ENCODE measurements at regions not wholly inside any gene's neighbourhood (a gene's known extent, or its start where the extent isn't known, plus 50 kb on each side); places are given as distances from the start of the nearest gene placed in this dataset.

DNA sequence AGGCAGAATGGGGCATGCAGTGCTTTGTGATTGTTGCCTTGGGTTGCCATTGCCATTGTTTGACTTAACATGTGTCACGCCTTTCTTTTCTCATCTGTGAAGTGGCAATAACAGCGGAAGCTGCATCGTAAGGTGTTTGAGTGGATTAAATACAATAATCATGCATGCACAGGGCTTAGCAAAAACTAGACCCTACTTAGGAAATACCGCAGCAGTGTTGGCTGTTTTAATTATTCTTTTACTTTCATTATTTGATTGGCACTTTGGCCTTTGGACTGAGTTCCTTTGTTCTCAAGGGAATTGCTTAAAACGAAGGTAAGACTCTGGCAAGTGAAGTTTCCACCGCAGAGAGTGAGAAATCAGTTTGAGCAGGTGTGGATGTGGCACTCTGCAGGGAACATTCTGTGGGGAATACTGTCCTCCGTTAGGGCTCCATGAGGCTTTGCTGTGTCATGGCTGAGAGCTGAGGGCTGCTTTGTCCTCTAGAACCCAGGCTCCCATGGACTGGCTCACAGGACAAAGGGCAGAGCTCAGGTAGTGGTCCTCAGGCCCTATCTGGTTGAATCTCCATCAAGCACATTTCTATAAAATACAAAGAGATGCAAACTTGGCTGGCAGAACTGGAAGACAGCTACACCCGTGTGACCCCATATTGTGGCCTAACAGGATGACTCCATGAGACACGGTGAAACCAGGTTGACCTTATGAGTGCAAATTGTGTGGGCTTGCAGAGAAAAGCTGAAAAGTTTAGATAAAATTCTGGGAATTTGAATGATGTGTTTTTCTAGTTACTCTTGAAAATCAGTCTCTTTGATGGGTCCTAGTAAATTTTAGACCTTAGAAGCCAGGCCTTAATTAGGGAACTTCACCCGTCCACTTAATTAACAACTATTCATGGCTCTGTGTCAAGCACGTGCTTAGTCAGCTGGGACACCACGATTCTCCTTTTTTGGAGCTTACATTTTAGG, 407.2 kb downstream of the KCNRG start:
- TF ChIP-seq, protein P1, sequence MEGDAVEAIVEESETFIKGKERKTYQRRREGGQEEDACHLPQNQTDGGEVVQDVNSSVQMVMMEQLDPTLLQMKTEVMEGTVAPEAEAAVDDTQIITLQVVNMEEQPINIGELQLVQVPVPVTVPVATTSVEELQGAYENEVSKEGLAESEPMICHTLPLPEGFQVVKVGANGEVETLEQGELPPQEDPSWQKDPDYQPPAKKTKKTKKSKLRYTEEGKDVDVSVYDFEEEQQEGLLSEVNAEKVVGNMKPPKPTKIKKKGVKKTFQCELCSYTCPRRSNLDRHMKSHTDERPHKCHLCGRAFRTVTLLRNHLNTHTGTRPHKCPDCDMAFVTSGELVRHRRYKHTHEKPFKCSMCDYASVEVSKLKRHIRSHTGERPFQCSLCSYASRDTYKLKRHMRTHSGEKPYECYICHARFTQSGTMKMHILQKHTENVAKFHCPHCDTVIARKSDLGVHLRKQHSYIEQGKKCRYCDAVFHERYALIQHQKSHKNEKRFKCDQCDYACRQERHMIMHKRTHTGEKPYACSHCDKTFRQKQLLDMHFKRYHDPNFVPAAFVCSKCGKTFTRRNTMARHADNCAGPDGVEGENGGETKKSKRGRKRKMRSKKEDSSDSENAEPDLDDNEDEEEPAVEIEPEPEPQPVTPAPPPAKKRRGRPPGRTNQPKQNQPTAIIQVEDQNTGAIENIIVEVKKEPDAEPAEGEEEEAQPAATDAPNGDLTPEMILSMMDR (conservative IDR thresholded peaks at IDR 0.05), result no peak
- no peak overlapping the region for H3K27ac ChIP-seq

DNA sequence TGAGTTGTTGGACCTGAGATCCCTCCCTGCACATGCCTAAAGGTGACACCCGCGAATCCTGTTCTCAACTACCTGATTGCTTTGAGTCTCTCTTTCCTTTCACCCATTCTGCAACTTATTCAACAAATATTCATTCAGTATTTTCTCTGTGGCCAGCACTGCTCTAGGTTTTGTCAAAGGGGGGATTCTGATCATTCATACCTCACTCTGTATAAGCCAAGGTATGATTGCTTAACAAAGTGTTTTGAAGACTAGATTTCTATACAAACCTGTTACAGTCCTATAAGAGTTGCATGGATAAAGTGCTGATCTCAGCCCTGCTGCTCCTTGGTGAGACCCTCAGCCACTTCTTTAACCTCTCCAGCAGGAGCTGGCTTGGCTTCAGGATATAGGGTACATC, 409.7 kb downstream of the KCNRG start:
- TF ChIP-seq, protein P1 (conservative IDR thresholded peaks at IDR 0.05), result no peak
- H3K27ac ChIP-seq, result no peak overlapping the region; the same call in 1 of the 2 replicates

DNA sequence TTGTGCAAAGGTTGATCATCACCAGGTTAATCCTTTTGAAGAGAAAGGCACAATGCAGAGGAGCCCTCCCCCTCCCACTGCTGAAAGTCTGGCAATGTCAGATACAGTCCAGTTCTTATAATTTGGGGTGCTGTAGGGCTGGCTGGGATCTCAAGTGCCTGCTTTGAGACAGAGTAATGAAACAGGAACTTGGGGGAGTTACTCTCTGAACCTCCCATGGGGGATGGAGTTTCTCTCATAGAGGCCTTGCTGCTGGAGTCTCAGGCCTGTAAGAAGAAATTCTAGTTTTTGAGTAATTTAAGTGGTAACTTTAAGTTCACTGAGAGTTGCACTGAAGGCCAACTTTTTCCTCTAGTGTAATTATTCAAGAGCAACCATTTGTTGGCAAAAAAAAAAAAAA, 410.5 kb downstream of the KCNRG start:
- TF ChIP-seq, protein P1 (conservative IDR thresholded peaks at IDR 0.05), result no peak
- no peak overlapping the region; the same call in 1 of the 2 replicates for H3K27ac ChIP-seq

DNA sequence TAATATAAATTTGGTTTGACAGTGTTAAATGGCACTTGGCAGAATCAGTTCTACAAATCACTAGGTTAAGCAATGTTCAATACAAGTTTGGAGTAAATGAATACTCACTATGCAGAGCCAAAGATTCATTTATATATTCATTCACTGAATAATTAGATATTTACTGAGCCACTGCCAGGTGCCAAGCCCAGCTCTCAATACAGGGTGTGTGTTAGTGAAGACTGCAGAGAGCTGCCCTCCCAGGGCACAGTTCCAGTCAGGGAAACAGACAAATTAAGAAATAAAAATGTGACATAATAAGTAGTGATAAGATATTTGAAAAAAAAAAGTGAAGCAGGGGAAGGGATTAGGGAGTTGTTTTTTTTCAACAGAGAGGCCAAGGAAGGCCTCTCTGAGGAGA, 411.7 kb downstream of the KCNRG start:
- H3K27ac ChIP-seq, result peak overlapping the region; percentile 87
- TF ChIP-seq, protein P1 (conservative IDR thresholded peaks at IDR 0.05), result no peak

DNA sequence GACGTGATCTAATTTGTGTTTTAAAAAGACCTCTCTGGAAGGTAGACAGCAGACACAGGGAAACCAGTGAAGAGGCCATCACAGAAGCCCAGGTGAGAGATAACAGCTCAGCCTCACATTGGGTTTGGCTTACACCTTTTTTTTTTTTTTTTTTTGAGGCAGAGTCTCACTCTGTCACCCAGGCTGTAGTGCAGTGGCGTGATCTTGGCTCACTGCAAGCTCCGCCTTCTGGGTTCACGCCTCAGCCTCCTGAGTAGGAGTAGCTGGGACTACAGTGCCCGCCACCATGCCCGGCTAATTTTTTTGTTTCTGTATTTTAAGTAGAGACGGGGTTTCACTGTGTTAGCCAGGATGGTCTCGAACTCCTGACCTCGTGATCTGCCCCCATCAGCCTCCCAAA, 412.3 kb downstream of the KCNRG start:
- H3K27ac ChIP-seq, result peak overlapping the region; percentile 87

DNA sequence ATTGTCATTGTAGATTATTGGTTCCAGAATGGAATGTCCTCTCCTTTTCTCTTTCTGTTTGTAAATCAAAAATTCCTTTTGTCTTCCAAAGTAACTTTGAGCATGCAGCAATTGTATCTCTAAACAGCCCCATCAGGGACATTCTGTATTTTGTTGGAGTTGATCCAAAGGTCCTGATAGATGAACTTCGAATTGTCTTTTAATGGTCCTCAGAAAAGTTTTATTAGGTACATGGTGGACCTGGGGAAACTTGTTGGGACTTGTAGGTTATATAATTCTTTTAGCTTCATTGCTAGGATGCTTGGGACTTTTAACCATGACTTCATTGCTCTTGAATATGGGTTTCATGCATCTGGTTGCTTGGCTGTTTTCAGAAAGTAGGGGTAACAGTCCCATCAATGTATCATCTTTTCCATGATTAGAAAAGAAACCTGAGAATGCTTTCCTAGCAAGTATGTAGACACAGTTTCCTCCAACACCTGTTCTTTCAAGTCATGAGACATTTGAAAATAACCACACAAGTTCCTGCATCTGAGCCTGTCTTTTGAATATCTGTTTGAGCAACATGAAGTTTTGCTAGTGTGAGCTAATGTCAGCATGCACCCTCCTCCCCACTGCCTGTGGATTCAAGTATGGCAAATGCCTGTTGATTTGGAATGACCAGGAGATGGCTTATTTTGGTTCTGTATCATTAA, 413.1 kb downstream of the KCNRG start:
- H3K27ac ChIP-seq, result peak overlapping the region; percentile 87

DNA sequence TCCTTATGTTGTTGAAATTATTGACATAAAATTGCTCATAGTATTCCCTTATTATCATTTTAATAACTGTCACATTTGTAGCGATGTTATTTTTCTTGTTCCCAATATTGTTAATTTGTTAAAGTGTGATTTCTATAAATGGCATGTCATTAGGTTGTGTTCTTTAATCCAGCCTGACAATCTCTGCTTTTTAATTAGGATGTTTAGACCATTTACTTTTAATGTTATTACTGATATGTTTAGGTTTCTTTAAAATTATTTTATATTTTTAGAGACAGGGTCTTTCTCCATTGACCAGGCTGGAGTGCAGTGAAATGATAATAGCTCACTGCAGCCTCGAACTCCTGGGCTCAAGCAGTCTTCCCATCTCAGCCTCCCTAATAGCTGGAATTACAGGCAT, 408.5 kb downstream of the DLEU7 start:
- TF ChIP-seq, protein P1 (conservative IDR thresholded peaks at IDR 0.05), result no peak
- no peak overlapping the region for H3K27ac ChIP-seq

More for the DNA sequence above, 413.1 kb downstream of the KCNRG start:
- TF ChIP-seq, protein P1 (conservative IDR thresholded peaks at IDR 0.05), result no peak
